GM12875 (cell line): ENCODE measurements at regions not wholly inside any gene's neighbourhood (a gene's known extent, or its start where the extent isn't known, plus 50 kb on each side); places are given as distances from the start of the nearest gene placed in this dataset.

ENCODE experiments used
- H3K4me3 ChIP-seq: one replicate; pipeline ENCODE4 v1.5.1; 2011; ENCODE audit warnings: low read depth, low read length, control low read depth
- TF ChIP-seq, protein P1 (sequence below): IDR thresholded peaks from 2 replicates; pipeline ENCODE4 v1.5.1; 2011; ENCODE audit warnings: low read depth, mild to moderate bottlenecking, control low read depth, inconsistent platforms, low read length, moderate library complexity, borderline replicate concordance; ENCODE audit not compliant: insufficient read depth

DNA sequence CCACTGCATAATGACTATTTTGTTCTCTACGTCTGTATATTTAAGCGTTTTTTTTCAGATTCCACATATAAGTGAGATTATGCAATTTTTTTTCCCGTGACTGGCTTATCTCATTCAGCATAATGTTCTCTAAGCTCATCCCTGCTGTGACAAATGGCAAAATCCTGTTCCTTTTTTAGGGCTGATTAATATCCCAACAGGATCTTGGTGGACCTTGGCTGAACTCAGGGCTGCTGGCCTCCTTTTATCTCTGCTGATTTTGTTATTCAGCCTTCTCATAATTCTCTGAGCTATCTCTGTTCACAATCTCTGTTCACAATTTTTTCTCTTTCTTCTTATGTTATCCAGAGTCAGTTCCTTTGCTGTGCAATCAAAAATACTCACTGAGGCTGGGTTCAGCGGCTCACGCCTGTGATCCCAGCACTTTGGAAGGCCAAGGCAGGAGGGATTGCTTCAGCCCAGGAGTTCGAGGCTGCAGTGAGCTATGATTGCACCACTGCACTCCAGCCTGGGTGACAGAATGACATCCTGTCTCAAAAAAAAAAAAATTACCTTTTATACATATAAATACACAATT lies 1035.9 kb upstream of the AUTS2 start:
- H3K4me3 ChIP-seq: no peak overlapping the region
- TF ChIP-seq, protein P1, sequence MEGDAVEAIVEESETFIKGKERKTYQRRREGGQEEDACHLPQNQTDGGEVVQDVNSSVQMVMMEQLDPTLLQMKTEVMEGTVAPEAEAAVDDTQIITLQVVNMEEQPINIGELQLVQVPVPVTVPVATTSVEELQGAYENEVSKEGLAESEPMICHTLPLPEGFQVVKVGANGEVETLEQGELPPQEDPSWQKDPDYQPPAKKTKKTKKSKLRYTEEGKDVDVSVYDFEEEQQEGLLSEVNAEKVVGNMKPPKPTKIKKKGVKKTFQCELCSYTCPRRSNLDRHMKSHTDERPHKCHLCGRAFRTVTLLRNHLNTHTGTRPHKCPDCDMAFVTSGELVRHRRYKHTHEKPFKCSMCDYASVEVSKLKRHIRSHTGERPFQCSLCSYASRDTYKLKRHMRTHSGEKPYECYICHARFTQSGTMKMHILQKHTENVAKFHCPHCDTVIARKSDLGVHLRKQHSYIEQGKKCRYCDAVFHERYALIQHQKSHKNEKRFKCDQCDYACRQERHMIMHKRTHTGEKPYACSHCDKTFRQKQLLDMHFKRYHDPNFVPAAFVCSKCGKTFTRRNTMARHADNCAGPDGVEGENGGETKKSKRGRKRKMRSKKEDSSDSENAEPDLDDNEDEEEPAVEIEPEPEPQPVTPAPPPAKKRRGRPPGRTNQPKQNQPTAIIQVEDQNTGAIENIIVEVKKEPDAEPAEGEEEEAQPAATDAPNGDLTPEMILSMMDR: no peak

DNA sequence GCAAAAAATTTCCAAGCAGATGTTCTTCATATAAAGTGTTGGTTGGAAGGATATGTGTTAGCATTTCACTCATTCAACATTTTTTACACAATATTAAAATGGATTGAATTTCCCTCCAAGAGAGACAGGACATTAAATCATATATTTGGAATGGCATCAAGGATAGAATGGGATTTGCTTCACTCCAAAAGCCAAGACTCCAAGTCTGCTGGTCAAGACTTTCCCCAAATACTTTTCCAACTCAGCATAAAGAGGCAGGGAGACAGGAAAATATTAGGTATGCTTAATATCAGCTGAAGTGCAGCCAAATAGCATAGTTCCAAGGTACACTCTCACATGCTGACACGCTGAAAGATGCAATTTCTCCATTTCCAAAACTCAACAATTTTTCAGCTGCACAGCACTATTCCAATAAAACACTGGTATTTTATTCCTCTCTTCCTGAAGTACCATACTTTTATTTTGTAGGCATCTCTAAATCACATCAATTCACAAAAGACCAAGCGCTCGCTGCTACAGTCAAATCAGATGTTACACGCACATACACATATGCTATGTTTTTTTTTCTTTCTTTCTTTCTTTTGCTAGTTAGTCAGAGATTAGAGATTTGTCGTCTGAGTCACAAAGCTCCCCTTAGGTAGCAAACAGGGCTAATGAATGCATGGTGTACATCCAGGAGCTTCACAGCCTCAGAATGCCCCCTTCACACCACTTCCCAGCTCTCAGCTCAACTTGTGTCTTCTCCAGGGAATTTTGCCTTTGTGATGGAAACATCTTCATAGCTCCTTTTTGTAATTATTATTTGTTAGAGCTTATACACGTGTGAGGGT lies 1033.8 kb upstream of the AUTS2 start:
- TF ChIP-seq, protein P1: no peak

DNA sequence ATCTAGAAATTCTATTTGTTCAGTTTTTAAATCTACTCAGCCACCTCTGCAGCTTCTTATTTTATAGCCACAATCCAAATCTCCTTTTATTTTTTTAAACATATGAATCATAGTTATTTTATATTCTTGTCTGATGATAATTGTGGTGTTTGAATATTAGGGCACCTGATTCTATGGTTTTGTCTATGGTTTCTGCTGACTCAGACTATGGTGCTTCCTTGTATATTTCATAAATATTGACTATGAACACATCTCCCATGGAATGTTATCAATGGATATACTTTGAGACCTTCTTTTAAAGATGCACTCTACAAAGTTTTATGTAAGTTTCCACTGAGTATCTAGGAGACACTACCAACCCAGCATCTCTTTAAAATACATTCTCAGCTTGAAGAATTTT lies 1027.0 kb upstream of the AUTS2 start:
- no peak overlapping the region for H3K4me3 ChIP-seq
- TF ChIP-seq, protein P1: no peak

More for the DNA sequence above, 1033.8 kb upstream of the AUTS2 start:
- no peak overlapping the region for H3K4me3 ChIP-seq

DNA sequence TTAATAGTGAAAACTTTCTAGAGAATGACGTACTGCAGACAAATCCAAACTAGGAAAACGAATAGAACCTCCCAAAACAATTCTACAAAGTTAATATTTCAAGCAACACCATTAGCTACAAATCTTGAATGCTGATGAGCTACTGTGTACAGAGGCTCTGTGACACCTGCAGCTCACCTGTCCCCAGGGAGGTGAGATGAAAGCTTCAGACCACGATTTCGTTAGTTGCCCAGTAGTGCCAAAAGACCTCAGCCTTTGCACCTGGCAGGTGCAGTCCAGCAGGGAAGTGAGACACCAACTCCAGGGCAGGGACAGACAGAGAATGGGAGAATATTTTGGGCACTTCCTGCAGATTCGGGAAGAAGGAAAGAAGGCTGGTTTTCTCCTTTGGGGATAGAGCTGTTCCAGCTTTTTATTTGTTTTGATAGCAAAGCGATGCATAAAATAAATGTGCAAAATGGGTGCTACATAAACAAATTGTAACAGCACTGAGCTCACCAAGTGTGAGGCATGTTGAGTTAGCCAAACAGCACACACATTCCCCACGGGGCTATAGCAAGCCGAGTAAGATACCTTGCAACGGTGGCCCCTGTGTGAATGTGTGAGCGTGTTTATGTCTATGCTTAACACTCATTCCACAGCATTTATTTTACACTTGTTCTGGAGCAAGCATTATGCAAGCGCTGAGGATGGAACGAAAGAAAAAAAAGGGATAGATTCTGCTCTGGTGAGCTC lies 1024.8 kb upstream of the AUTS2 start:
- TF ChIP-seq, protein P1: no peak
- no peak overlapping the region for H3K4me3 ChIP-seq

DNA sequence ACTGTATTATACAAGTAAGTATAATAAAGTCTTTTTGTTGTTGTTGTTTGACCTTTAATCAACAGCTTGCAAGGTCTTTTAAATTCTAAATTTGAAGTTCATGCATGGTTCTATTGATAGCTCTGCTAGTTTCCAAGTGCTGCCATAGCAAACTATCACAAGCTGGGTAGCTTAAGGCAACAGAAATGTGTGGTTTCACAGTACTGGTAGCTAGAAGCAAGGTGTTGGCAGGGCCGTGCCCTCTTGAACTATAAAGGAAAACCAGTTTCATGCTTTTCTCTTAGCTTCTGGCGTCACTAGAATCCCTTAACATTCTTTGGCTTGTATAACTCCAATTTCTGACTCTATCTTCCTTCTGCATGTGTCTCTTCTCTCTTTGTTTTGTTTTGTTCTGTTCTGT lies 1021.9 kb upstream of the AUTS2 start:
- no peak overlapping the region for H3K4me3 ChIP-seq
- TF ChIP-seq, protein P1: no peak

DNA sequence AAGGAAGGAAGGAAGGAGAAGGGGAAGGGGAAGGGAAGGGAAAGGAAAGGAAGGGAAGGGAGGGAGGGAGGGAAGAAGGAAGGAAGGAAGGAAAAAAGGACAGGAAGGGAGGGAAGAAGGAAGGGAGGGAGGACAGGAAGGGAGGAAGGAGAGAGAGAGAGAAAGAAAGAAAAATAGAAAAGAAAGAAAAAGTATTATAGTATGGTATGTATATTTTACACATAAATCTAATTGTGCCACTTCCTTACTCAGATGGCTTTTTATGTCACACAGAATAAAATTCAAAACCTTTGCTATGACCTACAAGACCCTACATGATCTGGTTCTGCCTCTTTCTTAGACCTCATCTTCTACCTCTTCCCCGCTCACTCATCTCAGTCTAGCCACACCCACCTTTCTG lies 1016.9 kb upstream of the AUTS2 start:
- TF ChIP-seq, protein P1: no peak

DNA sequence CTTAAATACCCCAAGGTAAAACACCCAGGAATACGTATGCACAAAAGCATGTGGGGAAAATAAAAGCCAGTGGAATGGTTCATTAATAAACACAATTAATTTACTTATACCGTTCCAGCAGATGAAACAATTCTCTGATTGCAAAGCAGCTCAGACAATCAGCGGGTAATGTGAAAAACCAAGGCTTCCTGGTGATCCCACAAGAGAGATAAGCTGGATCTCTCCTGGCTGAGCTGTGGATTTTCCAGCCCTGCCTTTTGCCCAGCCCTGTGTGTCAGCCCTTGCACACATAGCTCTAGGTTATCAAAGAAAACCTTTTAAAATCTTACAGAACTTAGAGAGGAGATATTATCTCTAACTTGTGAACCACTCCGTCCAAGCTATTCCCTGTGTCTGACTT lies 1010.7 kb upstream of the AUTS2 start:
- H3K4me3 ChIP-seq: no peak overlapping the region

More for the DNA sequence above, 1016.9 kb upstream of the AUTS2 start:
- no peak overlapping the region for H3K4me3 ChIP-seq

More for the DNA sequence above, 1010.7 kb upstream of the AUTS2 start:
- TF ChIP-seq, protein P1: no peak
